ENCODE measurements at regions not wholly inside any gene's neighbourhood (a gene's known extent, or its start where the extent isn't known, plus 50 kb on each side); places are given as distances from the start of the nearest gene placed in this dataset.
"Not testable (repeated sequence)": the region's sequence is repeated elsewhere in the genome, so short reads cannot be mapped to it uniquely, and the experiment has no call there.

DNA sequence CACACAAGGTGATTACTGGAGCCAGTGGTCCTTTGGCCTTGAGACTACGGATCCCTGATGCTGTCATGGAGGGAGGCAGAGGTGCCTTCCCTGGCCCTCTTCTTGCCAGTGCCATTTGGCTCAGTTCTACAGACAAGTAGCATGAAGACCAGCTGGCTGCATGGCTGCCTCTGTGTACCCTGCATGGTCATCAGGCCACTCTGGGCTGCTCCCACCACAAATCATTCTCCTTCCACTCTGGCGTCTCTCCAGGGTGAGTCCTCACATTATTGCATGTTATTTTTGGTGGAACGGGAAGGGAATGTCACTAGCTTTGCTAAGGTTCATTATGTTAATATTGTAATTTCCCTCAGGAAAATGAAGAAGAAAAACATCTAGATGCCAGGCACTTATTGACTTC is 229.8 kb downstream of the VAPA start:
- no peak for DNase-seq

DNA sequence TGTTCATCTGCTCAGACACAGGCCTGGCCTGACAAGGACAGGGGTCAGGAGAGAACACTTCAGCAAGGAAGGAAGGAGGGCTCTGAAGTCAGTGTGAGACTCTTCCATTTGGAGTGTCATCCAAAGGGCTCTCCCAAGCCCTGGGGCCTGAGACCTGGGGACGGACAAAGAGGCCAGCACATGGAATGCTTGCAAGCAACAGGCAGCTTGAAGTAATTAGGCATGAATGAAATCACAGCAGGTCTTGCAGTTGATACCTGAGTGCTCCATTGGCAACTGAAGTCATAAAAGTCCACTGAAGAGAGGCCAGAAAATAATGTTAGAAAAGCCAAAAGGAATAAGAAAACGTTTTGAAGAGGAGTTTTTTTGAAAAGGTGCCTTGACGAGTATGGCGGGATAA is 231.7 kb downstream of the VAPA start:
- DNase-seq = no peak

DNA sequence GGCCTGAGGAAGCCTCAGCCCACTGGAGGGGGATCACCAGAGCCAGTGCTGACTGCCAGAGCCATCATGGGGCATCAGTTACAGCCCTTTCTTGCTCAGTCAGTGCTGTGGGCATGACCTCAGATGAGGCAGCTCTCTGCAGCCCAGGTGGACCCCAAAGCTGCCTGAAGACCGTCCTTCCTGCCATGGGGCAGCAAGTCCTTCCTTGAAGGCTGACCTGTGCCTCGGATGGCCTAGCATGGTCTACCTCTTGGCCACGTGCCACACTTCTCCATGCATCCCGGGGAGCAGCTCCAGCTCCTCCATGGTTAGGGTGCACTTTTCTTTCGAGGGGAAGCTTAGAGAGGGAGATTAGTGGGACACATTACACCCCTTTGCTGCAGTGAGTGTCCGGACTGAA is 233.4 kb downstream of the VAPA start:
- no peak for DNase-seq

DNA sequence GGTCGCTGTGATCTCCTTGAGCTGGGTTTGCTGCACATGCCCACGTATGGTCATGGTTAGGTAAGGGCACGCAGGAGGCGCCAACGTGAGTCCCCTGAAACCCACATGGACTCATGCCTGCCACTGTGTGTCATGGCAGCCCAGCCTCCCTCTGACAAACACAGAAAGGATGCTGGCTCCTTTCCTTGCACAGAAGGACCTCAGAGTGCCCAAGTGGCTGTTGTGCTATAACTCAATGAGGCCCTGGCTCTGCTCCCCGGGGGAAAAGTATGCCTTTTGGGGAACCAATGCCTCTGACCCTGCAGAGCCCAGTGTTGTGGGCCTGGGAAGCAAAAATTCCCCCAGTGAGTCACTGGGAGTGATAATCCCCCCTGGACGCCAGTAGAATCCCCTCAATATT is 233.9 kb downstream of the VAPA start:
- DNase-seq = no peak

DNA sequence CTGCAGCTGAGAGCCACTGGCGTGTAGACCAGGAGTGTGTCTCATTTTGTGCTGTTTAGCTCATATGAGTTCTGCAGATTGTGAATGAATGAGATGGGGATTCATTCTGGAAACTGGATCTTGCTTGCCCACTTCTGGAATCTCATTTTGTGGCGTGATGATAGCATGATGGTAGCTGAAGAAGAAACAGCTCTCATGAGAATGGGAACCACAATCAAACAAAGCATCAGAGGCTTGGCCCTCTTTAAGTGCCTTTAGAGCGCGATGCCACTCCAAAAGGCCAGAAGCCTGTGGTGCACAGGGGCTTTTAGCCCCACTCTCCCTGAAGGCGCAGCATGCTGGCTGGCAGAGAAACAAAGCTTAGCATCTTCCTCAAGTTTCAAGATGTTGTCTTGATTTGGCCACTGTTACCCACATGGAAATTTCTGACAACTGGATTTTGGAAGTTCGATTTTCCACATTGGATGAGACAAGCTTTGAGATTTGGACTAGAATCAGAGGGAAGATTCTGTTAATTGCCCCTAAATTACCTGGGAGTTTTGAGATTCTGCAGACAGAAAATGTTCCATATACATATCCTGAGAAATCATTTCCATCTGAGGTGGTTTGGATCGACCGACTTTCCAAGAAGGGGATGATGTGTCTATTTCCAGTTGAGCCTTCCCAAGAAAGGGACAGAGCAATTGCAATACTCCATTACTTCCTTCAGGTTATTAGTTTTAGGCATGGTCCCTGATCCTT is 234.5 kb downstream of the VAPA start:
- DNase-seq = no peak

DNA sequence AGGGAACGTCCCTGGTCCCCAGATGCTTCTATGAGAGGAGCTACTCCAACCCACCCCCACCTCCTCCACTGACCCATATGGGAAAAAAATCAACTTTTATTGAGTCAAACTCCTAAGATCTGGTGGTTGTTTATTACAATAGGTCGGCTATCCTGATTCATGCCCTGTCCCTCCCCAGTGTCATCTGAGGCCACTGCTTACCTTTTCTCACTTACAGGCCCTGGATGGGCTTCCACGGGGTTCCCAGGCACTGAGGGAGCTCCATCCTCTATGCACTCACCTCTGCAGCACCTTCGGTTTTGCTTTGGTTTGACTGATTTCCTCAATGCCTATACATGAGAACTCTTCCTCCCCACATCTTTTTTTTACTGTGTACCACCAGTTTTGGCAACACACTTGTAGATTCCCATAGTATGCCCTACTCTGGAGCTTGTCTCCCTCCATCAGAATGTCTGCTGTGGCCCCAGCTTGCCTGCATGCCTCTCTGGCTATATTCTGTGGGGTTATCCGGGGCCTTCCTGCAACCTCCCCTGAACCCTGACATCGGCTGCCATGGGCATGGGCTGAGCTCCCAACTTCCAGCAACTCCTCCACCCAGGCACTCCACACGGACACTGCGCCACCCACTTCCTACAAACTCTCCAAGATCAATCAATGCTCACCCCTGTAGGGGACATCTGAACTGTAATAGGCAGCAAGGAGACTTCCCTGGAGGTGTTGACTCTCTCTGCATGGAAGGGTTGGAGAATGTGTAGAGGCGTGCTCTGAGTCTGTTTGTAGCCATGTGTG is 236.1 kb downstream of the VAPA start:
- DNase-seq = no peak

DNA sequence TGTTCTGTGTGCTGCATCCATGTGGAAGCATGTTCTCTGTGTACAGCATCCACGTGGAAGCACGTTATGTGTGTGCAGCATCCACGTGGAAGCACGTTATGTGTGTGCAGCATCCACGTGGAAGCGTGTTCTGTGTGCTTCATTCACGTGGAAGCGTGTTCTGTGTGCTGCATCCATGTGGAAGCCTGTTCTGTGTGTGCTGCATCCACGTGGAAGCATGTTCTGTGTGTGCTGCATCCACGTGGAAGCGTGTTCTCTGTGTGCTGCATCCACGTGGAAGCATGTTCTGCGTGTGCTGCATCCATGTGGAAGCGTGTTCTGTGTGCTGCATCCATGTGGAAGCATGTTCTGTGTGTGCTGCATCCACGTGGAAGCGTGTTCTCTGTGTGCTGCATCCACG is 236.8 kb downstream of the VAPA start:
- DNase-seq = not testable (repeated sequence)

DNA sequence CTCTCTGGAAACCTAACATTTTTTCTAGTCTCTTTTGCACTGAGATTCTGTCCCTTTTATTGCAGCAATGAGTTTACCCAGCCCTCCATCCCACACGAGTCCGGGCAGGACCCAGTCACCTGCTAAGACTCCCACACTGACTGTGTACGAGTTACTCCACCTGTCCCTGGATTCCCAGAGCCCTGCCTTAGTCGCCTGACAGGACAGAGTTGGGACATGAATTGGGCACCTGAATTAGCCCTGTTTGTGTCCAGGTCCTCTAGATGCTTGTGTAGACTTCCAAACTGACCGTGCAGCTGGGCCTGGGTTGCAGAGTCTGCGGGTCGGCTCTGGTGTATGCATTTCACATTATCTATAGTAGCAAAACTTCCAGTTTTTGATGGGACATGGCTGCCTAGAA is 238.7 kb downstream of the VAPA start:
- DNase-seq = no peak

DNA sequence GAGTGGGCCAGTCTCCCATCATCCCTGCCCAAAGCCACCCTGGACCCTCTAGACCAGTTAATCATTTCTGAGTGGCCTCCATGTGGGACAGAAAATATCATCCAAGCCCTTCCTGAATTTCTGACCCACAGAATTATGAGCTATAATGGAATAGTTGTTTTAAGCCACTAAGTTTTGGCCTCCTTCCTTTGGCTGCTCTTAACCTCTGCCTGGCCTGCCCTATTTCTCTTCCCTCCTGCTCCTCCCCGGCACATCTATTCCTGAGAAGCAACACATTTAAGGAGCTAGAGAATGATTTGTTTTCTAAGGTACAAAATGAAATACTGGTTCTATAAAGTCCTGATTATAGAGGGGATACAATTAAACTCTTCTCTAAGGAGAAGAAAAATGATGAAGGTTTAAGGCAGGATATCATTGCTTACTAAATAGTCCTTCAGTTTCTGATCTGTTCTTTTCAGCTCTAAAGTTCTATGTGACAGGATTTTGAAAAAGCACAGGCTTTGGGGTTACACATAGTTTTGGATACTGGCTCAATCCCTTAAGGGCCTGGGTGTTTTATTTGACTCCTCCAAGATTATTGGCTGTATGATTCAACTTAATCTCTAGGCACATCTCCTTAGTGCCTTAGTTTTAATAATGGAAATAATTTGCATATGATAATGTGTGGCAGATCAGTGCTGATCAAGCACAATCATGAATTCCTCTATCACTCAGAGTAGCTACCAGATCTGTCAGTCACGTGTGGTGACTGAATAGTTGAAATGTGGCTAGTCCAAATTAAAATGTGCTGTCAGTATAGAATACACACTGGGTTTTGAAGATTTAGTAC is 240.3 kb downstream of the VAPA start:
- no peak for DNase-seq

DNA sequence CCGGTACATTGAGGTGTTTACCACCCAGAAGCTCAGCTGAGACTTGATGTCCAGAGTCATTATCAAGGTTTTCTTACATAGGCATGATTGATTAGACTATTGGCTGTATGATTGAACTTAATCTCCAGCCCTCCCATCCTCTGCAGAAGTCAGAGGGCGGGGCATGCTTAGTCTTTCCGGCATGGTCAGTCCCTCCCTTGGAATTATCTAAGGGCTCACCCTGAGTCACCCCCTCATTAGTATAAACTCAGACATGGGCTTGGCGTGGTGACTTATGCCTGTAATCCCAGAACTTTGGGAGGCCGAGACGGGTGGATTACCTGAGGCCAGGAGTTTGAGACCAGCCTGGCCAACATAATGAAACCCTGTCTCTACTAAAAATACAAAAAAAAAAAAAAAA is 243.9 kb downstream of the VAPA start:
- DNase-seq = no peak

DNA sequence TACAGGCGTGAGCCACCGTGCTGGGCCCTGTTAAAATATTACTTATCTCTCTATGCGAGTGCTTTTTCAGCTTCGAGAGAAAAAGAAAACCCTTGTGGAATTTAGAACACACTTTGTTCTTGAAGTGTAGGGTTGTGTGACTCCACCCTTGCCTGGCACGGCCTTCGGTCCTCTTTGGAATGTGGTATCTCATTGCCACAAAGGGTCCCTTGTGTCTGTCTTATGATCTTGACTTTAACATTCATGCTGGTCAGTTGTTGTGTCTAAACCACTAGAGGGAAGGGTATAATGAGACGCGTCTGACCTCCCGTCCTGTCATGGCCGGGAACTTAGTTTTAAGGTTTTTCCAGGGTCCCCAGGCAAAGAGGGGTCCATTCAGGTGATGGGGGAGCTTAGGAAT is 246.4 kb downstream of the VAPA start:
- no peak for DNase-seq

DNA sequence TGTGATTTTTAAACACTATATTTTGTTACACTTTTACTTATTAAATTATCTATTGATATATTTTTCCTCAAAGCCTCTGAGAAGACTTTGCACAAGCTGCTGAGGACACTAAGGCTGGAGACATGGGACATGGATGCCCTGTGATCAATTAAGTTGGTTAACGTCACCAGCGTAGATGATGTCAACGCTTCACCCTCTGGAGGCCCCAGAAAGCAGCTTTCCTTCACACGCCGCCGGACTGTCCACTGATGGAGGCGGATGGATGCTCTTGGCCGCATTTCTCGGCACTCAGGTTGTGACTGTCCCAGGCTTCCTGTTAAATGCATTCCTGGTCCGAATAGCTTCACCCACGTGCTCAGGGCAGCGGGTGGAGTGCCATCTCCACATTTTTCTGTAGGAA is 247.5 kb downstream of the VAPA start:
- no peak for DNase-seq

DNA sequence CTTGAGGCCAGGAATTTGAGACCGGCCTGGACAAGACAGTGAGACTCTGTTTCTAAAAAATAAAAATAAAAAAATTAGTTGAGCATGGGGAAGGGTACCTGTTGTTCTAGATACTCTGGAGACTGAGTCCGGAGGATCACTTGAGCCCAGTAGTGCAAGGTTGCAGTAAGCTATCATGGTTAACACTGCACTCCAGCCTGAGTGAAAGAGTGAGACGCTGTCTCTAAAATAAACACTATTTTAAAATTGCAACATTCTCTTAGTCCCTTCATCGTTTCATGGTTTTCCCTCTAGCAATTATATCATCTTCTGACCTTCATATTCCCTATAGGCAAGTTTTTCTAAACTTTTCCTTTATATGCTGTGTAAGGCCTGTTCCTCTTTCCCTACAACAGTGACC is 248.5 kb downstream of the VAPA start:
- no peak for DNase-seq

DNA sequence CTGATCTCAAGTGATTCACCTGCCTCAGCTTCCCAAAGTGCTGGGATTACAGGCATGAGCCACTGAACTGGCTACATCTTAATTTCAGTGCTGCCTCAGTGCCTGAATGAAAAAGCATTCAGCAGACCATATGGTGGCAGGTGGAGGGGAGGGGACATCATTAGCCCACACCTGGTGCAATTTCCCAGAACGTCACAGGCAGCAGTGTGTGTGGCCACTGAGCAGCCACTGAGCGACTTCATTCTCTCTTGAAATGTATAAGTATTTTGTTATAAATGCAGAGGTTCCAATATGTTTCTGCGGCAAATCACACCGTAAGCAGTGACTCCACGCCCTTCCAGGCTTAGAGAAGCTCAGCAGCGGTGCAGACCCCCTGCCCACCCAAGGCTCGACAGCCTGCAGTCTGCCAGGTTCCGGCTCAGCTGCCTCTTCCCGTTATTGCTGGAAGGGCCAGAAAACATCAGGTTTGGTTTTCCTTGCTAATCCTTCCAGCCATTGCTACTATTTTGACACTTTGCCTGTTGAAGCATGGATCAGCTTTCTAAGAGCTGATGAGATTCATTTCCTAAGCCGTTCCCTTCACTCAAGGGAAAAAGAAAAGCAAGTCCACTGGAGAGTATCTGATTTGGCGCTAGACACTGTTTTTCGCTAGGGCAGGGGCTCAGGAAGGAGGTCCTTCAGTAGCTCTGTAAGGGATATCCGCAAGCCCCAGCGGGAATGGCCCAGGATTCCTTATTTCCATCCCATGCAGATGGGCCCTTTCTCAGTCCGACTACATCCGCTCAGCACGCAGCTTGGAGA is 250.7 kb downstream of the VAPA start:
- no peak for DNase-seq

DNA sequence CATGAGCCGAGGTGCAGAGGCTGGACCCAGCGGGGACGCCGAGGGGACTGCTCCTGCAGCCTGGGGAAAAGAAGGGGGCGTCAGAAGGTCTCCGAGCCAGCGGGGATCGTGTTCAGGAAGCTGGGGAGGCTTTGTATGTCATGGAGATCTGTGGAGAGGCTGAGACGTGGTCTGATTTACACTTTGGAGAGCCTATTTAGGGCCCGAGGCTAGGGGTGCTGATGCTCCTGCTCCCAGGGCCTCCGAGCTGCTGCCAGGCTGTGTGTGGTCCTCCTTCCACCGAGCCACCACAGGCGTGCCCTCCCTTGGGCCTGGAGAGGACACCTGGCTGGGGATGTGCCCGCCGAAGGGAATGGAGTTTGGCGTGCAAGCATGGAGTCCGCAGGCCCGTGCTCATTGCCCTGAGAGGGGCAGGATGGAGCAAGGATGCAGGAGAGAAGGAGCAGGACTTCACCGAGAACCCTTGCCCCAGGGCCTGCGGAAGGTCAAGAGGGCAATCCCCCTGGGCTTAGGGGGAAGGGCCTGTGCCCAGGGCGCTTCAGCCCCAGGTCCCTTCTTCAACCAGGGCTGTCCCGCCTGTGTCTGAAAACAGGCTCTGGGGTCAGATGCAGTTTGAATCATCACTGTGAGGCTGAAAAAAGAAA is 252.5 kb downstream of the VAPA start:
- no peak for DNase-seq

DNA sequence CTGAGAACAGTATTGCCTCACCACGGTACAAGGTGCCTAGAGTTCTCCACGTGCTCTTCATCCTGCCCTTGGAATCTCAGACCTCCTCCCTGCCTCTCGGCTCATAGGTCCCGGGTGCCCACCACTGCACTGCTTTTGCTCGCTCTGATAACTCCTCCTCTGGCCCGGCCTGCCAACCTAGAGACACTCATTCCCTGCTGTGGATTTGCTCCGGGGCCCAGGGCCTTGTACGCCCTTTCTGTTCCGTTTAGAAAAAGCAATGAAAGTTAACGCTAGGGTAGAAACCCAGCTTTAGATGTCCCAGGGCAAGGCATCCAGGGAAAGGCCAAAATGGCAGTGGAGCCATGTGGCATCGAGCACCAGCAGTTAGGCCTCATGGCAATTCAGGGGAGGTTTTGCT is 253.9 kb downstream of the VAPA start:
- DNase-seq = no peak

DNA sequence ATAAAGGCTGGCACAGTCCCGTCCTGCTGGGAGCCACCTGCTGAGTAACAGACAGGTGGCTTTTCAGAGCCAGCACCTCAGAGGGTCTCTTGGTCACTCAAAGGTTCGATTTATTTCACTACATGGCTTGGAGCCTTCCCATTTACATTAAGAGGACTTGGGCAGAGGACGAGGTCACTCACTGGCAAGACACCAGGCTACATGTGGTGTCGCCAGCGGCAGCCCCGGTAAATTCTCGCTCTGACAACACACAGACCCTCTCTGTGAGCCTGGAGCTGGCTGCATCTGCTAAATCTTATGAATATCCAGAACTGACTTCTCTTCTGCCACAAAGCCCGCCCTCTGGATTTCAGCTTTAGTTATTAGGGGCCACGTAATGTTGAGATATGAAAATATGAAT is 254.7 kb downstream of the VAPA start:
- DNase-seq = no peak

DNA sequence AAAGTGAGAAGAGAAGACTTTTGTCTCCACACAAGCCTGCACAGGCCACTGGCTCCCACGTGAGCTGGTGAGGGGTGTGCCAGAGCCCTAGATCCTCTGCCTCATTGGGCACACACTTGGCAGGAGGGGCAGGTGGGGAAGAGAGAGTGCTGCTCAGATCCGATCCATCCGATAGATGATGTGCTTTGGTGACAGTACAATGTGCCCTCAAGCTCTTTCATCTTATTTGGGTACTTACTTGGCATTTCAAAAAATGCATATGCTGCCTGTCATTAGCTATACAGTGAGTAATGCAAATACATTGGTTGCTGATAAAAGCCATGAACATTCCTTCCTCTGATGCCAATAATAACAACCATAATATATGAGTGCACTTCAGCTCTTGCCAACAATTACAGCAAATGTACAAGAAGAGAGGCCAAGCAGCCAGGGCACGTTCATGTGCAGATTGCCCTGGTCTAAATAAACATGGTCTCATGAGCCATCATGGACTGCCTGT is 255.3 kb downstream of the VAPA start:
- no peak for DNase-seq

DNA sequence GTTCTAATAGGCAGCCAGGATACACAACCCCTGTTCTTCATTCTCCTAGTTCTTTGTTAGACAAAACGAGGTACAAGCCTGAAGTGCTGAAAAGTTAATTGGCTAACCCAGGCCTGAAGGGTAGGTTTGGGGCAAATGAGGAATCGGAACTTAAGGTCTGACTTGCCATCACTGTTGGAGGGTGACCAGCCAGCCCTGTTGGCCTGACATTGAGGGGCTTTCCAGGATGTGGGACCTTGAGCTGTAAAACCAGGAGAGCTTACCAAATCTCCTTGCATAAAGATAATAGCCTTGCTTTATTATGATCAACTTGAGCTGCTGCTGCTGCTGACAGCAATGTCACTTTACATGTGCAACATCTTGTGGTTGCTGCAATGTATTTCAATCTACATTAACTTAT is 256.0 kb downstream of the VAPA start:
- DNase-seq = no peak

DNA sequence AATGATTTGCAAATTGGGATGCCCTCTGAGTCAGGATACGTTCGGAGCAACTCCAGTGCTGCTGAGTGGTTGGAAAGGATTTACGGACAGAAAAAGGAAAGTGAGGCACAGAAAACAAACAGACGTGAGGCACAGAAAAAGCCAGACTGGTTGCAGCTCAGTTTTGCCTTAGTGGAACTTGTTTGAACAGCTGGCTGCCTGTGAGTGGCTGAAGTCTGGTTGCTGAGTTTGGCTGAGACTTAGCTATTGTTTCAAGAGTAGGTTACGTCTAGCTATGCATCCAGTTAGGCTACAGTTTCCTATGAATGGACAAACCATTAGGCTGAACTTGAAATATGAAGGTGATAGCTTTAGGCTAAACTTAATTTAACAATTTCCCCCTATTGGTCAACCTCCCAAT is 256.6 kb downstream of the VAPA start:
- no peak for DNase-seq

DNA sequence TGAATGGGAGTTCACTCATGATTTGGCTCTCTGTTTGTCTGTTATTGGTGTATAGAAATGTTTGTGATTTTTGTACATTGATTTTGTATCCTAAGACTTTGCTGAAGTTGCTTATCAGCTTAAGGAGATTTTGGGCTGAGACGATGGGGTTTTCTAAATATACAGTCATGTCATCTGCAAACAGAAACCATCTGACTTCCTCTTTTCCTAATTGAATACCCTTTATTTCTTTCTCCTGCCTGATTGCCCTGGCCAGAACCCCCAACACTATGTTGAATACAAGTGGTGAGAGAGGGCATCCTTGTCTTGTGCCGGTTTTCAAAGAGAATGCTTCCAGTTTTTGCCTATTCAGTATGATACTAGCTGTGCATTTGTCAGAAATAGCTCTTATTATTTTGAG is 261.5 kb downstream of the VAPA start:
- not testable (repeated sequence) for DNase-seq

DNA sequence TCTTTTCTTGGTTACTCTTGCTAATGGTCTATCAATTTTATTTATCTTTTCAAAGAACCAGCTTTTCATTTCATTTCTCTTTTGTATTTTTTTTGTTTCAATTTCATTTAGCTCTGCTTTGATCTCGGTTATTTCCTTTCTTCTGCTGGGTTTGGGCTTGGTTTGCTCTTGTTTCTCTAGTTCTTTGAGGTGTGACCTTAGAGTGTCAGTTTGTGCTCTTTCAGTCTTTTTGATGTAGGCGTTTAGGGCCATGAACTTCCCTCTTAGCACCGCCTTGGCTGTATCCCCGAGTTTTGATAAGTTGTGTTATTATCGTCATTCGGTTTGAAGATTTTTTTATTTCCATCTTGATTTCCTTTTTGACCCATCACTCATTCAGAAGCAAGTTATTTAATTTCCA is 265.5 kb downstream of the VAPA start:
- DNase-seq = not testable (repeated sequence)

All from activated CD4-positive, alpha-beta T cell treated with anti-CD3 and anti-CD28 coated beads, Interleukin-10, Interleukin-2, amounts not matched to agents 100 ng/mL and 50 ng/mL, durations not matched to agents 16 hours and 8 hours (primary cell).